ENCODE measurements at regions not wholly inside any gene's neighbourhood (a gene's known extent, or its start where the extent isn't known, plus 50 kb on each side); places are given as distances from the start of the nearest gene placed in this dataset.

GRCh38 chr3:148255981-148256969, 441.4 kb upstream of the AGTR1 start:
- no peaks in the 10 kb centered on the region for H3K27me3 ChIP-seq
- no peak for TF ChIP-seq CTCF (IDR thresholded peaks at IDR 0.05; ENCODE audit: low read depth, low read length)
- no peaks in the 10 kb centered on the region for H3K4me1 ChIP-seq
- no peak overlapping the region for H3K4me3 ChIP-seq (ENCODE audit: low read depth, low read length)
- H3K9me3 ChIP-seq, result no peaks in the 10 kb centered on the region
- no peaks in the 10 kb centered on the region; the same call in 1 of the 2 replicates for H3K36me3 ChIP-seq
- DNase-seq, result no peak

GRCh38 chr3:148262980-148263379, 434.7 kb upstream of the AGTR1 start:
- no peak for DNase-seq
- H3K27me3 ChIP-seq, result no peaks in the 10 kb centered on the region
- H3K36me3 ChIP-seq, result no peaks in the 10 kb centered on the region
- no peaks in the 10 kb centered on the region for H3K4me1 ChIP-seq
- no peaks in the 10 kb centered on the region for H3K9me3 ChIP-seq
- no peak for TF ChIP-seq CTCF (IDR thresholded peaks at IDR 0.05; ENCODE audit: low read depth, low read length)
- no peak overlapping the region for H3K4me3 ChIP-seq (ENCODE audit: low read depth, low read length)

GRCh38 chr3:148265841-148266240, 431.9 kb upstream of the AGTR1 start:
- H3K9me3 ChIP-seq, result no peaks in the 10 kb centered on the region
- no peak for TF ChIP-seq CTCF (IDR thresholded peaks at IDR 0.05; ENCODE audit: low read depth, low read length)
- H3K4me3 ChIP-seq (ENCODE audit: low read depth, low read length), result no peak overlapping the region
- no peaks in the 10 kb centered on the region for H3K4me1 ChIP-seq
- no peaks in the 10 kb centered on the region for H3K27me3 ChIP-seq
- DNase-seq, result no peak
- H3K36me3 ChIP-seq, result no peaks in the 10 kb centered on the region

GRCh38 chr3:148266341-148266740, 431.4 kb upstream of the AGTR1 start:
- Histone ChIP-seq H3K4me1 (no peaks in the 10 kb centered on the region), H3K27me3 (no peaks in the 10 kb centered on the region), H3K9me3 (no peaks in the 10 kb centered on the region), H3K36me3 (no peaks in the 10 kb centered on the region), H3K4me3 (ENCODE audit: low read depth, low read length) (no peak overlapping the region)
- no peak for TF ChIP-seq CTCF (IDR thresholded peaks at IDR 0.05; ENCODE audit: low read depth, low read length)
- DNase-seq, result no peak

- Histone ChIP-seq H3K27me3 (no peaks in the 10 kb centered on the region), H3K36me3 (no peaks in the 10 kb centered on the region), H3K4me3 (ENCODE audit: low read depth, low read length) (no peak overlapping the region), H3K9me3 (no peaks in the 10 kb centered on the region), H3K4me1 (no peaks in the 10 kb centered on the region)
- TF ChIP-seq CTCF (IDR thresholded peaks at IDR 0.05; ENCODE audit: low read depth, low read length), result no peak
- DNase-seq, result no peak
Observed at GRCh38 chr3:148269816-148270215, 427.9 kb upstream of the AGTR1 start.

- no peaks in the 10 kb centered on the region for H3K4me1 ChIP-seq
- H3K27me3 ChIP-seq, result no peaks in the 10 kb centered on the region
- no peaks in the 10 kb centered on the region for H3K9me3 ChIP-seq
- no peak overlapping the region for H3K4me3 ChIP-seq (ENCODE audit: low read depth, low read length)
- H3K36me3 ChIP-seq, result no peaks in the 10 kb centered on the region
- TF ChIP-seq CTCF (IDR thresholded peaks at IDR 0.05; ENCODE audit: low read depth, low read length), result no peak
- DNase-seq, result peak; percentile 4
Observed at GRCh38 chr3:148280623-148281242, 417.0 kb upstream of the AGTR1 start.
